GM23338 (cell line): ENCODE measurements at regions not wholly inside any gene's neighbourhood (a gene's known extent, or its start where the extent isn't known, plus 50 kb on each side); places are given as distances from the start of the nearest gene placed in this dataset.

ENCODE experiments used
- ATAC-seq: fragments of 200-7000 bp; cut with Tn5 transposase; 3 replicates; pipeline ENCODE4 v1.9.1; 2020
- DNase-seq: peaks from one replicate; pipeline ENCODE4 v3.0.0-alpha.2; 2015; ENCODE audit warnings: low spot score
- H2AFZ ChIP-seq: fragments of 200-600 bp; sonication (generic); 2 replicates; pipeline ENCODE4 v1.8.0; 2016; ENCODE audit warnings: antibody characterized with exemption, mild to moderate bottlenecking, moderate library complexity
- H3F3A ChIP-seq: fragments of 200-600 bp; sonication (generic); replicated peaks from 2 replicates; pipeline ENCODE4 v1.8.0; 2017; ENCODE audit warnings: antibody characterized with exemption, mixed run types, low read depth
- H3K27ac ChIP-seq: fragments of 200-600 bp; sonication (generic); 2 replicates; pipeline ENCODE4 v1.6.1; 2016; ENCODE audit warnings: low read depth
- H3K27me3 ChIP-seq: fragments of 200-600 bp; sonication (generic); 2 replicates; pipeline ENCODE4 v1.8.0; 2016; ENCODE audit warnings: mild to moderate bottlenecking, mixed run types, moderate library complexity; ENCODE audit not compliant: insufficient read depth
- H3K36me3 ChIP-seq: fragments of 200-600 bp; sonication (generic); 2 replicates; pipeline ENCODE4 v1.8.0; 2016; ENCODE audit warnings: mild to moderate bottlenecking; ENCODE audit not compliant: insufficient read depth
- H3K4me1 ChIP-seq: fragments of 200-600 bp; sonication (generic); 2 replicates; pipeline ENCODE4 v1.8.0; 2016; ENCODE audit warnings: mild to moderate bottlenecking, moderate library complexity; ENCODE audit not compliant: insufficient read depth
- H3K4me2 ChIP-seq: fragments of 200-600 bp; sonication (generic); 2 replicates; pipeline ENCODE4 v1.7.1; 2017; ENCODE audit warnings: mixed run types
- H3K4me3 ChIP-seq: fragments of 200-600 bp; sonication (generic); 2 replicates; pipeline ENCODE4 v1.6.1; 2016; ENCODE audit warnings: mixed run types
- H3K79me2 ChIP-seq: fragments of 200-600 bp; sonication (generic); replicated peaks from 2 replicates; pipeline ENCODE4 v1.8.0; 2017; ENCODE audit warnings: mild to moderate bottlenecking; ENCODE audit not compliant: insufficient read depth
- H3K9me2 ChIP-seq: fragments of 200-600 bp; sonication (generic); 2 replicates; pipeline ENCODE4 v1.8.0; 2017; ENCODE audit not compliant: insufficient read depth
- H4K20me1 ChIP-seq: fragments of 200-600 bp; sonication (generic); replicated peaks from 2 replicates; pipeline ENCODE4 v1.8.0; 2017; ENCODE audit warnings: mild to moderate bottlenecking; ENCODE audit not compliant: insufficient read depth
- H3K27ac Mint-ChIP-seq: 2 replicates; pipeline ENCODE4 v1.8.0; 2020; ENCODE audit warnings: inconsistent platforms, mild to moderate bottlenecking, moderate library complexity, mixed read lengths
- H3K27me3 Mint-ChIP-seq: 3 replicates; pipeline ENCODE4 v1.8.0; 2022; ENCODE audit warnings: low read depth, mild to moderate bottlenecking, moderate library complexity, mixed read lengths, inconsistent platforms; ENCODE audit not compliant: insufficient read depth, poor library complexity
- H3K36me3 Mint-ChIP-seq: 3 replicates; pipeline ENCODE4 v1.8.0; 2021; ENCODE audit warnings: low read depth, mild to moderate bottlenecking, inconsistent platforms, moderate library complexity, mixed read lengths
- H3K4me1 Mint-ChIP-seq: 3 replicates; pipeline ENCODE4 v1.8.0; 2020; ENCODE audit warnings: mild to moderate bottlenecking, inconsistent platforms, mixed read lengths
- H3K4me3 Mint-ChIP-seq: 3 replicates; pipeline ENCODE4 v1.8.0; 2021; ENCODE audit warnings: moderate library complexity, mild to moderate bottlenecking, inconsistent platforms, mixed read lengths
- H3K9me3 Mint-ChIP-seq: 3 replicates; pipeline ENCODE4 v1.8.0; 2020; ENCODE audit warnings: moderate library complexity, mild to moderate bottlenecking, inconsistent platforms, mixed read lengths
- CREB1 ChIP-seq: fragments of 250-450 bp; sonication (Bioruptor Pico); IDR thresholded peaks from 2 replicates; pipeline ENCODE4 v1.5.0; 2020; ENCODE audit warnings: low read depth, mild to moderate bottlenecking, moderate library complexity
- CTCF ChIP-seq, 2 experiments: fragments of 200-600 bp in 1 of 2; sonication (generic) in 1 of 2; conservative IDR thresholded peaks; 2 replicates each; pipeline versions ENCODE4 v1.5.1 to v1.6.1; 2016 to 2017; ENCODE audit warnings: antibody characterized with exemption in 2 of 2, low read depth in 2 of 2, mild to moderate bottlenecking in 2 of 2, moderate library complexity in 1 of 2
- ETS1 ChIP-seq: IDR thresholded peaks from 2 replicates; pipeline ENCODE4 v1.6.1; 2016; ENCODE audit warnings: antibody characterized with exemption
- EZH2 ChIP-seq: fragments of 200-600 bp; sonication (generic); IDR thresholded peaks from one replicate; pipeline ENCODE4 v1.8.0; 2017; ENCODE audit warnings: antibody characterized with exemption, mild to moderate bottlenecking, low read depth; ENCODE audit not compliant: unreplicated experiment
- EZH2phosphoT487 ChIP-seq: fragments of 200-600 bp; sonication (generic); IDR thresholded peaks from one replicate; pipeline ENCODE4 v1.8.1; 2018; ENCODE audit warnings: antibody characterized with exemption; ENCODE audit not compliant: unreplicated experiment
- JUNB ChIP-seq: IDR thresholded peaks from one replicate; pipeline ENCODE4 v1.6.1; 2016; ENCODE audit warnings: antibody characterized with exemption; ENCODE audit not compliant: unreplicated experiment
- NANOG ChIP-seq: IDR thresholded peaks from 2 replicates; pipeline ENCODE4 v1.6.1; 2016; ENCODE audit warnings: antibody characterized with exemption, borderline replicate concordance
- POLR2AphosphoS5 ChIP-seq: IDR thresholded peaks from 2 replicates; pipeline ENCODE4 v1.6.1; 2016; ENCODE audit warnings: antibody characterized with exemption, low read depth
- REST ChIP-seq: IDR thresholded peaks from one replicate; pipeline ENCODE4 v1.6.1; 2018; ENCODE audit warnings: antibody characterized with exemption; ENCODE audit not compliant: unreplicated experiment
- STAT1 ChIP-seq: IDR thresholded peaks from one replicate; pipeline ENCODE4 v1.6.1; 2016; ENCODE audit warnings: antibody characterized with exemption; ENCODE audit not compliant: unreplicated experiment
- ZNF114 ChIP-seq: fragments of 250-450 bp; sonication (Bioruptor Pico); IDR thresholded peaks from 2 replicates; pipeline ENCODE4 v1.5.0; 2020; ENCODE audit warnings: mild to moderate bottlenecking, moderate library complexity
- ZNF331 ChIP-seq: fragments of 250-450 bp; sonication (Bioruptor Pico); IDR thresholded peaks from 2 replicates; pipeline ENCODE4 v1.5.0; 2020; ENCODE audit warnings: low read depth, mild to moderate bottlenecking, moderate library complexity
- ZNF462 ChIP-seq: fragments of 250-450 bp; sonication (Bioruptor Pico); IDR thresholded peaks from 2 replicates; pipeline ENCODE4 v1.5.0; 2020; ENCODE audit warnings: mild to moderate bottlenecking, moderate library complexity

- H3K4me3 Mint-ChIP-seq = no peak overlapping the region
- H3K4me2 ChIP-seq = no peak overlapping the region
- H3K27ac Mint-ChIP-seq = no peak overlapping the region
- no peaks in the 10 kb centered on the region for H3K36me3 Mint-ChIP-seq
- no peak overlapping the region for H3K4me3 ChIP-seq
- H3K4me1 ChIP-seq = no peaks in the 10 kb centered on the region
- no peaks in the 10 kb centered on the region for H3K36me3 ChIP-seq
- no peaks in the 10 kb centered on the region for H3F3A ChIP-seq
- no peaks in the 10 kb centered on the region for H3K27me3 ChIP-seq
- no peak for ATAC-seq
- H3K27ac ChIP-seq = no peak overlapping the region
- H3K4me1 Mint-ChIP-seq = no peaks in the 10 kb centered on the region
- no peaks in the 10 kb centered on the region for H3K79me2 ChIP-seq
- TF ChIP-seq ZNF114 (CRISPR knock-in tag) = no peak
- TF ChIP-seq EZH2 = no peak
- TF ChIP-seq ZNF331 (CRISPR knock-in tag) = no peak
- no peak for TF ChIP-seq CREB1
- TF ChIP-seq STAT1 = no peak
- no peak for TF ChIP-seq CTCF (conservative IDR thresholded peaks at IDR 0.05; ENCODE audit: low read depth in 2 of 2)
- no peak for TF ChIP-seq JUNB
- no peak for TF ChIP-seq NANOG
- no peak for TF ChIP-seq POLR2AphosphoS5
- no peak for TF ChIP-seq ZNF462 (CRISPR knock-in tag)
- no peak for TF ChIP-seq REST
- TF ChIP-seq ETS1 = no peak
- TF ChIP-seq EZH2phosphoT487 = no peak
- H3K27me3 Mint-ChIP-seq = no peaks in the 10 kb centered on the region
- H4K20me1 ChIP-seq = no peaks in the 10 kb centered on the region
- H2AFZ ChIP-seq = no peak overlapping the region
- no peaks in the 10 kb centered on the region for H3K9me2 ChIP-seq
- peaks cover 2% of the 10 kb centered on the region; the same call in 1 of the 3 replicates for H3K9me3 Mint-ChIP-seq
- no peak for DNase-seq
Observed at GRCh38 chrX:121245763-121246162, 198.4 kb downstream of the GLUD2 start.
